Ramos (cell line): ENCODE measurements at regions not wholly inside any gene's neighbourhood (a gene's known extent, or its start where the extent isn't known, plus 50 kb on each side); places are given as distances from the start of the nearest gene placed in this dataset.

Experiments
- in situ Hi-C: fragments of 300-500 bp; cut with MboI; formaldehyde crosslinking; loops from one replicate; pipeline ENCODE4 v1.14.3; 2022; ENCODE audit warnings: low sequenced_read_pairs; ENCODE audit not compliant: unreplicated experiment

DNA sequence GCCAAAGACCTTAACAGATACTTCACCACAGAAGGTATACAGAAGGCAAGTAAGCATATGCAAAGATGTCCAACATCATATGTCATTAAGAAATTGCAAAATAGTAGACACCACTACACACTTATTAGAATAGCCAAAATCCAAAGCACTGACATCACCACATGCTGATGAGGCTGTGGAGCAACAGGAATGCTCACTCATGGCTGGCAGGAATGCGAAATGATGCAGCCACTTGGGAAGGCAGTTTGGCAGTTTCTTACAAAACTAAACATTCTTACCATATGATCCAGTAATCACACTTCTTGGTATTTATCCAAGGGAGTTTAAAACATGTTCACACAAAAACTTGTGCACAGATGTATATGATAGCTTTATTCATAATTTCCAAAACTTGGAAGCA is 261.2 kb upstream of the AJAP1 start:
- in situ Hi-C loops, result no loop called here

DNA sequence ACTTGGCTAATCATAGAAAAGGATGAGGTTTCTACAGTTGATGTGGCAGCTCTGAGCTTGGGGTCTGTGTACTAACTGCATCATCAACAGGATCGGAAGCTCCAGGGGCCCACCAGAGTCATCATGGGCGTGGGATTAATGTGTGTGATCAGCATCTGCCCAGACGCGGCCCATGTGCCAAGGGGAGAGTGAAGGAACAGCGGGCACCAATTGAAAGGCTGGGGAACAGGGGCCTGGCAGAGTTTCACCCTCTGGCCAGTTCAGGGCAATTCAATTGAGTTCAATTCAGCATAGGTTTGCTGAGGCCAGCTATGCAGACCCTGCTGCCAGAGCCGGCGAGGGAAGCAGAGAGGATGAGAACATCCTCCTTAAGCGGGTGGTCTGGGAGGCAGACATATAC is 260.0 kb upstream of the AJAP1 start:
- in situ Hi-C loops, result no loop called here

DNA sequence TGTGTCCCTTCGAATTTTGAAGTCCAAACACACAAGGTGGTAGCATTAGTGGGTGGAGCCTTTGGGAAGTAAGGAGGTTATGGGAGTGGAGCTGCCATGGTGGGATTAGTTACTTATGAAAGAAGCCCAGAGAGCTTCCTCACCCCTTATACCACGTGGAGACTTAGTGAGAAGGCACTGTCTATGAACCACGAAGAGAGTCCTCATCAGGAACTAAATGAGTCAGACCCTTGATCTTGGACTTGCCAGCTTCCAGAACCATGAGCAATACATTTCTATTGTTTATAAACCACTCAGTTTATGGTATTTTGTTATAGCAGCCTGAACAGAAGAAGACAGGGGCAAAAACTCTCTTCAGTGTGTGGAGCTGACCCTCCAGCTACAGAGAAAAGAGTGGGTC is 259.3 kb upstream of the AJAP1 start:
- in situ Hi-C loops, result no loop called here

- in situ Hi-C loops, result no loop called here
These were observed 258.7 kb upstream of the AJAP1 start for GRCh38 chr1:4395676-4396075.

DNA sequence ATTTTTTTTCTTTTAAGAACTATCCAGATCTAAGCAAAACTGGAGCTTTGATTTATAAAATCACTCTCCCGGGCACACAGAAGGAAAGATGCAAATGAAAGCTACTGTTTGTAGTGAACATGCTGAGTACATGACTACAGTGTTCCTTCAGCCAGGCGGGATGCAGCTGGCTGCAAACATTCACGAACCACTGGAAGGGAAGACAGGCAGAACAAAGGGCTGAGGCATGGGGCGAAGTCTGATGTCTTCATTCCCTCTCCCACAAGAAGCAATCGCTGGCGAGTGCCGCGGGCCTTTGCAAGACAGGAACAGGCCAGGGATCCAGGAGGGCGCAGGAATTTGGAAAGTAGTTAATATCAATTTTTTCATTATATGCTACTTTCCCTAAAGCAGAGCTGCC is 257.9 kb upstream of the AJAP1 start:
- in situ Hi-C loops, result no loop called here

DNA sequence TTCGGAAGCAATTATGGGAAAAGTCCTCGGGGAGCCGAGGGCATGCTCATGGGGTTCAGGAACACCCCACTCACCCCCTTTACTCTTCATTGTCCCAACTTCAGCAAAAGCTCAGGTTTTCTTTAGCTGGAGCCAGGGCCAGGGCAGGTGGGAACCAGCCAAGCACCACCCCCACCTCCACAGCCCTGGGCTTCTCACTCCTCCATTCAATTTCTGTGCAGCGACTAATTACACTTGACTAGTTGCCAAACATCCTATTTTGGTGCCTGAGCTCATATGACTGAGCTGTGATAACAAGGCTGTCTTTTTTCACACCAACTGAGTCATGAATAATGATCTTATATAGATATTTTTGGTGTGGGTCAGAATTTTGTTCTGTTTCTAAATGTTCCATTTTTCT is 257.2 kb upstream of the AJAP1 start:
- in situ Hi-C loops, result no loop called here

DNA sequence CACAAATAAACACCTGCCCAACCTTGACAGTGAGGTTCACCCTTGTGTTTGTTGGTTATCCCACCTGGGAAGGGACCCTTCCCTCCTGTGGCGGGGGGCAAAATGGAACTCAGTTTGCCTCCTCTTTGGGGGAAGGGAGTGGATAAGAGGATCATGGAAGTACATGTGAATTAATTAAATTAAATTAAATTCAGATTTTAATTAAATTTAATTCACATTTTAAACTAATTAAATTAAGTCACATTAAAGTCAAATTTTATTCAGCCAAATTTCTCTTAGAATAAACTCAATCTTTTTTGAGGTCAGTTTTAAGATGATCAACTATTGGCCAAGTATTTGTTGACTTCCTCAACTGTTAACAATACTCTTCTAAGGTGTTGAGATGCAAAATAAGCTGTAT is 252.4 kb upstream of the AJAP1 start:
- in situ Hi-C loops, result no loop called here

DNA sequence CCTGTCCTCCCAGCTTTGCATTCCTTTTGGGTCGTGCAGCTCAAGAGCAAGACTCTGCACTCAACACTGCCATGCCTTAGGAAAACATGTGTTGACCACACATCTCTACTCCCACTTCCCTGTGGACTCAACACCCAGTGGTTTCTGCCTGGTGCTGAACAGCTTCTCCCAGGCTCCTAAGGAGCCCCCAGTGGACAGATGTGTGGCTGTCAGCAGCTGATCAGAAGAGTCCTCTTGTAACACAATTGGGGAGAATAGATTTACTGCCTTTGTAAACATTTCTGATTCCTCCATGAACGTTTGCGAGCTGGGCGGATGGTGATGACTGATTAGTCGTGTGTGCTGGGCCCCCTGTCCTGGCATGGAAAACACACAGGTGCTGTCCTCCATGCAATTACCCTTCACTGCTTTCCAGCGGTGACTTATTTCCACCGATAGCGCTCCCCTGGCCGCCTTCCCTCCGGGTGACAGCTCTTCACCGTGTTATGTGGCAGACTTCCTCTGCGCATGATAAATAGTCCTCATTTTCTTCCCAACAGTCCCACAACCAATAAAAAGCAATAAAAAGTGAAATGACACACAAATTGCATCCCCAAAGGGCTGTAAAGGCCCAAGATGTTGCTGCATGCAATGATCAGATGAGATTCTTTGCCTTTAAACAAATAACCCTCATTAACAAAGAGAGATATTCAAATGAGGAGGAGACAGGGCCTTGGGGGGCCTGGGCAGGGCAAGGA is 249.4 kb upstream of the AJAP1 start:
- in situ Hi-C loops, result no loop called here

- in situ Hi-C loops, result no loop called here
These were observed 246.6 kb upstream of the AJAP1 start for GRCh38 chr1:4407851-4408250.

- in situ Hi-C loops, result no loop called here
These were observed 246.0 kb upstream of the AJAP1 start for GRCh38 chr1:4408380-4408779.

- in situ Hi-C loops, result no loop called here
These were observed 242.5 kb upstream of the AJAP1 start for GRCh38 chr1:4411862-4412261.

DNA sequence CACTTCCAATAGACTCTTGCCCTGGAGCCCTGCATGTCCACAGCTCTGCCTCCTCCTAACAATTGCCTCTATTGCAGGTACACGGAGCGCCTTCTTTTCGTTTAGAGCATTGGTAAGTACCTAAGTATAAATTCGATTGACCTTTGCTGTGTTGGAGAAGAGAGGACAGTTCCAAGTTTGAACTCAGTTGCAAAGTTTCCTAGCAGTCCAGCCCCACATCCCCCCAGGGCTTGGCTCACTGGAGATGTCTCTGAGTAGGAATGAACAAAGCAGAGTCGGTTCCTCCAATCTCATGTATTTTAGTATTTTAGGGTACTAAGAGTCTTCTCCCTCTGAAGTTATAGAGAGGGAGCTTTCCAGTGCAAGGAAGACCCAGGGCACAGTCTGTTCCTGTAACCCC is 238.9 kb upstream of the AJAP1 start:
- in situ Hi-C loops, result no loop called here

DNA sequence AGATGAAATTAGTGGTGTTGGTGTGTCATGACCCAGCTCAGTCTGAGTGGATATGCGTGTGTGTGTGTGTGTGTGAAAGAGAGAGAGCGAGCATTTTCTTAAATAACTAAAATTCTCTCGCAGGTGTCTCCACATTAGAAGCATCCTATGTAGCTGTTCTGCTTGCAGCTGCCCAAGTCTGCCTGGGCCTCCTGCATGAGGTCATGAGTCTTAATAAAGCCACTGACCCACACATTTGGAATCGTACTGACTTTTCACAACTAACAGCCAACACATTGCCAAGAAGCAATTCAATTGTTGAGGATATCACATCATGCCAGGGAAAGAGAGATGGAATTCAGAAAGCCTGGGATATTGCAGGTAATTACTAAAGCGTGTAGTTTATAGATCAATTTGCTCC is 238.2 kb upstream of the AJAP1 start:
- in situ Hi-C loops, result no loop called here

DNA sequence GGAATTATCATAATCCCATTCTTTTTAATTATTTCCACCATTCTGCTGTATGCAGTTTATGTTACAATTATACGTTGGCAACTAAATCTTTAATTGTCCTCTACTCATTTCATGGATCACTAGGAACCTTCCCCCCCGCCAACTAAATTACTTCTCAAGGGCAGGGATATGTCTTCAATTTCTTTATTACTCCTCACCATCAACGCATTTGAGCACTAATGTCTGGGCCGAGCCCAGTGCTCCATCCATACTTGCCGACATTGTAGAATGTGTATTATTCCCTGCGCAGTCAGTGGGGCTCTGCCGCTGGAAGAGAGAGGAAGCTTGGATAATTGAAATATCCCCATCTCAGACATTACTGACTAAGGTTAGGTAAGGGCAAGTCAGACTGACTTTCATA is 236.4 kb upstream of the AJAP1 start:
- in situ Hi-C loops, result no loop called here

- in situ Hi-C loops, result no loop called here
These were observed 232.4 kb upstream of the AJAP1 start for GRCh38 chr1:4421986-4422385.

DNA sequence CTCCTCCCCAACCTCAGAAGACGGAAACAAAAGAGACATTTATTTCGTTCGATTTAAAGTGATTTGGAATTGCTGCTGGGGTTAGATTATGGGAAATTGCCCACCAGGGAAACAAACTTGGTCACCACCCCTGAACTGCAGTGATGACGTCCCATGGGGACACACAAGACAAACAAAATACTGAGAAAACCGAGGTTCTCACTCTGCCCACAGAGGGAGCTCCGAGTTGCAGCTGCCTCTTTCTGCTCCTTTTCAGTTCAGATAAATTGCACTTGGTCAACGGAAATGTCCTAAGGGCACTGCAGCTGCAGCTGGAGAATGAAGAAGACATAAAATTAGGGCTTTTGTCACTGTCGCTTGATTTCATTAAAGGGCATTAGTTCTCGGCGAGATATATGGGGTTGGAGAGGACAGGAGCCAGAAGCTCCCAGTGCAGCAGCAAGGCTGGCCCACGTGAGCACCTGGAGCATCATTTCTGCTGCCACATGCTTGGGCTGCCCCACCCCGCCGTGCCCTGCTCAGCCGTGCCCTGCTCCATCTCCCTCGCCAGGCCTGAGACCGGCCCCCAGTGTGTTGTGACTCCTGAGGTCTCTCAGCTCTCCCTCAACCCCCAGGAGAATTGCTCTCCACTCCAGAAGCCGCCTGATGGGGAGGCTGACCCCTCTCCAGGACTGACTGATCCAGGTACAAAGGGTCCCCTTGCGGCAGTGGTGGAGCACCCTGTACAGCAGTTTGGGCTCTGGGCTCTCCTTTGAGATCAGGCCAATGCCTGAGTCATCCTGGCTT is 231.7 kb upstream of the AJAP1 start:
- in situ Hi-C loops, result no loop called here

- in situ Hi-C loops, result no loop called here
These were observed 230.2 kb upstream of the AJAP1 start for GRCh38 chr1:4424254-4424653.

GRCh38 chr1:4424766-4425165 is 229.6 kb upstream of the AJAP1 start:
- in situ Hi-C loops, result no loop called here

DNA sequence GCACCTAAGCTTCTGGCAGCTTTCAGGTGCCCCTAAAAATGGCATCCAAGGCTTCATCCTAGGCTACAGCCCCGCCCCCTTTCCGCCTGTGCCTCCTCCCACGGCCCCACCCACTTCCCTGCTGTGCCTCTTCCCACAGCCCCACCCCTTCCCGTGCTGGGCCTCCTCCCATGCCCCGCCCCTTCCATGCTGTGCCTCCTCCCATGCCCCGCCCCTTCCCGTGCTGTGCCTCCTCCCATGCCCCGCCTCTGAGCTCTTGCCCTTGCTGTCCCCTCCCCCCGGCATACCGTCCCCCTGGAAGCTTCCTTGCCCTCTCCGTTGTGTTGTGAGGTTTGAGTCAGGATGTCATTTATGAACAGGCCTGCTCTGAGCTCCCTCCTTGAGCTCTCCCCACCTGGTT is 228.5 kb upstream of the AJAP1 start:
- in situ Hi-C loops, result no loop called here

GRCh38 chr1:4428711-4429110 is 225.7 kb upstream of the AJAP1 start:
- in situ Hi-C loops, result no loop called here

DNA sequence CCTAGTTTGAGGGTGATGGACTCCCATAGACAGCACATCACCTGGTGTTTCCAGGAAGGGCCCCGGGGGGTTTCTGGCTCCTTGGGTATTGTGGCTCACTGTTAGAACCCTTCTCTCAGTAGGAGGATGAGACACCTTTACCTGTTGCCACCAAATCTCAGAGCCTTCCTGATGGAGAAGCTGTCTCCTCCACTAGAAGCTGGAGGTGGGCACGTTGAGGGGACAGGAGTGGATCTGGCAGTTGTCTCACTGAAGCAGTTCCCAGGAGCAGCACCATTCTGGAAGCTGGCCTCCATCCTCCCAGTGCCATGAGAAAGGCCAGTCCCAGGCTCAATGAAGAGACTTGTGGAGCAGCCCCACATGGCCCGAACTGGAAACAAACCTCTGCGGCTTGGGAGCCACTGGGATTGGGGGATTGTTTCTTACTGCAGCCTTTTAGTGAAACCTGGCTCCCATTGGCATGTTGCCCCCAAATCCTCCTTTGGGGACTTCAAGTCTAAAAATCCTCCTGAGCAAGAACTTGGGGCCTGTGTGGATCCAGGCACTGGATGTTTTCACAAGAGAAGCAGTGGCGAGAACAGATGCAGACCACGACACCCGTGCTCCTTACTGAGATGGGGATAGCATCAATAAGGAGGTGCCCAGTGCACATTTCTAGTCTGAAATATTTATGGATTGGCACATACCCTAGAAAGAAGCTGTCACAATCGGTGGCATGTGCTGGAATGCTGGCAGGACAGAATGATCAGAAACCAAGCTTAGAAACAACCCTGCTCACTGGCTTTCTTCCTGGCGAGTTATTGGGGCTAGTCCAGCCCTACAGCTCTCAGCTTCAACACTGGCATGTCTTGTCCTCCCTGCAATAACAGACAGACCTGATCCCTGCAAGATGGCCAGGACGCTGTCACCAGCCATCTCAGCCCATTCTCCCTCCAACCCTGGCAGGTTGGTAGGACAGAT is 223.7 kb upstream of the AJAP1 start:
- in situ Hi-C loops, result no loop called here
